Duodenal mucosa (tissue), 2 donors: ENCODE measurements at regions not wholly inside any gene's neighbourhood (a gene's known extent, or its start where the extent isn't known, plus 50 kb on each side); places are given as distances from the start of the nearest gene placed in this dataset.

ENCODE experiments used
- H3K27ac ChIP-seq: one replicate; pipeline ENCODE4 v1.7.0; 2013; ENCODE audit warnings: low read depth, low read length
- H3K27me3 ChIP-seq, 2 donors: one replicate each; pipeline ENCODE4 v1.7.0; 2013; ENCODE audit warnings: low read length in 2 of 2, control low read depth in 1 of 2; ENCODE audit not compliant: insufficient read depth in 2 of 2, control insufficient read depth in 1 of 2
- H3K36me3 ChIP-seq, 2 donors: one replicate each; pipeline ENCODE4 v1.7.0; 2013; ENCODE audit warnings: low read length in 2 of 2, control low read depth in 1 of 2; ENCODE audit not compliant: insufficient read depth in 2 of 2, control insufficient read depth in 1 of 2
- H3K4me1 ChIP-seq, 2 donors: one replicate each; pipeline ENCODE4 v1.7.0; 2013; ENCODE audit warnings: low read length in 2 of 2, control low read depth in 1 of 2; ENCODE audit not compliant: insufficient read depth in 2 of 2, control insufficient read depth in 1 of 2
- H3K4me3 ChIP-seq, 2 donors: one replicate each; pipeline ENCODE4 v1.7.0; 2013; ENCODE audit warnings: low read length in 2 of 2, low read depth in 1 of 2
- H3K9ac ChIP-seq, 2 donors: one replicate each; pipeline ENCODE4 v1.7.0; 2013; ENCODE audit warnings: low read length in 2 of 2, low read depth in 1 of 2
- H3K9me3 ChIP-seq, 2 donors: one replicate each; pipeline ENCODE4 v1.7.0; 2013; ENCODE audit warnings: low read length in 2 of 2, control low read depth in 1 of 2; ENCODE audit not compliant: control insufficient read depth in 1 of 2

GRCh38 chr16:75942351-75942750 lies 216.1 kb upstream of the CPHXL start:
- Histone ChIP-seq H3K9me3 (no peaks in the 10 kb centered on the region), H3K4me1 (peaks cover 18 to 43% of the 10 kb centered on the region in 2 donors), H3K27me3 (no peaks in the 10 kb centered on the region), H3K4me3 (no peak overlapping the region), H3K27ac (no peak overlapping the region), H3K9ac (no peak overlapping the region), H3K36me3 (no peaks in the 10 kb centered on the region)

- no peak overlapping the region for H3K9ac ChIP-seq
- H3K4me3 ChIP-seq = no peak overlapping the region
- no peaks in the 10 kb centered on the region for H3K27me3 ChIP-seq
- no peak overlapping the region for H3K27ac ChIP-seq
- no peaks in the 10 kb centered on the region for H3K36me3 ChIP-seq
- H3K4me1 ChIP-seq = peaks cover 23 to 49% of the 10 kb centered on the region in 2 donors
- H3K9me3 ChIP-seq = no peaks in the 10 kb centered on the region
Measured at GRCh38 chr16:75942936-75943335, 216.6 kb upstream of the CPHXL start.

- no peaks in the 10 kb centered on the region for H3K27me3 ChIP-seq
- no peaks in the 10 kb centered on the region for H3K9me3 ChIP-seq
- H3K4me3 ChIP-seq = no peak overlapping the region
- no peak overlapping the region for H3K9ac ChIP-seq
- H3K27ac ChIP-seq = no peak overlapping the region
- no peaks in the 10 kb centered on the region for H3K36me3 ChIP-seq
- peaks cover 23 to 49% of the 10 kb centered on the region in 2 donors for H3K4me1 ChIP-seq
Measured at GRCh38 chr16:75943705-75944514, 217.6 kb upstream of the CPHXL start.

DNA sequence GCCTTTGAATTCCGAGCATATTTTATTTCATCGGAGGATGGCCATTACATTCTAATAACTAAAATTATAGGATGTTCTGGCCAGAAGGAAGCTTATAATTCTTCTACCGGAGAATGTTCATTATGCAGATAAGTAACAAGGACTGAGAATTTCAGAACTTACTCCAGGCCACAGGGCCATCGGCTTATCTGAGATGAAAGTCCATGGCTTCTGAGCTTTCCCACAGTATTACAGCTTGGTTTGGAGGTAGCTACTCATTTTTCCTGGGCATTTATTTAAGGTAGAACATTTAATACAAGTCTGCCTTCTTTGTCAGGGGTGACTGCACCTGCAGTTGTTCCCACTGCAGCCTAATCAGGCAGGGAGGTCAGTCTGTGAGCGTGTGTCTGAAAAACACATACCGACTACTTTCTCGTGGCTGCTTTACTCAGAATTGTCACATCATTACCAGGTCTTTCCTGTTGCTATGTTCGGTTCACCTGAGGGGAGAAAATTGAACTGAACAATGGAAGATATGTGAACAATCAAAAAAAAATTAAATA lies 219.7 kb upstream of the CPHXL start:
- H3K4me3 ChIP-seq = peak overlapping the region in 1 of 2 donors; percentile 7
- H3K27me3 ChIP-seq = no peaks in the 10 kb centered on the region
- H3K9ac ChIP-seq = no peak overlapping the region
- no peaks in the 10 kb centered on the region for H3K36me3 ChIP-seq
- H3K27ac ChIP-seq = no peak overlapping the region
- peaks cover 23 to 49% of the 10 kb centered on the region in 2 donors for H3K4me1 ChIP-seq
- H3K9me3 ChIP-seq = no peaks in the 10 kb centered on the region

- H3K9ac ChIP-seq = no peak overlapping the region
- no peaks in the 10 kb centered on the region for H3K9me3 ChIP-seq
- no peaks in the 10 kb centered on the region for H3K27me3 ChIP-seq
- H3K36me3 ChIP-seq = no peaks in the 10 kb centered on the region
- no peak overlapping the region for H3K27ac ChIP-seq
- H3K4me3 ChIP-seq = no peak overlapping the region
- peaks cover 23 to 45% of the 10 kb centered on the region in 2 donors for H3K4me1 ChIP-seq
Measured at GRCh38 chr16:75947626-75948239, 221.4 kb upstream of the CPHXL start.

DNA sequence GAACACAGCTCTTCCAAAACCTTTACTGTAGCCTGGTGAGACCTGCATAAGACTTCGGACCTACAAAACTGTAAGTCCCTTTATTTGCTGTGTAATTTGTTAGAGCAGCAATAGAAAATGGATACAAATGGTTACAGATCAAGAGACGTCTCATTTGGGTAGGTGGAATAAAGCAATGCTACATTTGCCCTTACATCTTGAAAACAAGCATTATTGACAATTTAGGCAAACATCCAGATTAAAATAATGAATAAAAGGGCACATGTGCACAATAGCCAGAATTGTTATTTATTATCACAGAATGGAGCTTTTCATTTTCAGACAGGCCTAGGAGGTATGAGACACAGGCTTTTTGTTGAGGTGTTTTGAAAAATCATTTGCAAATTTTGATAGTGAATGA lies 222.2 kb upstream of the CPHXL start:
- H3K9ac ChIP-seq = no peak overlapping the region
- H3K27me3 ChIP-seq = no peaks in the 10 kb centered on the region
- peaks cover 23 to 39% of the 10 kb centered on the region in 2 donors for H3K4me1 ChIP-seq
- no peaks in the 10 kb centered on the region for H3K9me3 ChIP-seq
- no peaks in the 10 kb centered on the region for H3K36me3 ChIP-seq
- no peak overlapping the region for H3K4me3 ChIP-seq
- H3K27ac ChIP-seq = no peak overlapping the region

- Histone ChIP-seq H3K4me3 (no peak overlapping the region), H3K27ac (no peak overlapping the region), H3K9me3 (no peaks in the 10 kb centered on the region), H3K27me3 (no peaks in the 10 kb centered on the region), H3K9ac (no peak overlapping the region), H3K36me3 (no peaks in the 10 kb centered on the region), H3K4me1 (peaks cover 23 to 34% of the 10 kb centered on the region in 2 donors)
Measured at GRCh38 chr16:75948886-75949285, 222.6 kb upstream of the CPHXL start.

- peaks cover 6 to 7% of the 10 kb centered on the region in 2 donors for H3K4me1 ChIP-seq
- no peak overlapping the region for H3K27ac ChIP-seq
- no peaks in the 10 kb centered on the region for H3K9me3 ChIP-seq
- no peak overlapping the region for H3K4me3 ChIP-seq
- H3K9ac ChIP-seq = no peak overlapping the region
- no peaks in the 10 kb centered on the region for H3K36me3 ChIP-seq
- no peaks in the 10 kb centered on the region for H3K27me3 ChIP-seq
Measured at GRCh38 chr16:75952124-75952523, 225.8 kb upstream of the CPHXL start.

DNA sequence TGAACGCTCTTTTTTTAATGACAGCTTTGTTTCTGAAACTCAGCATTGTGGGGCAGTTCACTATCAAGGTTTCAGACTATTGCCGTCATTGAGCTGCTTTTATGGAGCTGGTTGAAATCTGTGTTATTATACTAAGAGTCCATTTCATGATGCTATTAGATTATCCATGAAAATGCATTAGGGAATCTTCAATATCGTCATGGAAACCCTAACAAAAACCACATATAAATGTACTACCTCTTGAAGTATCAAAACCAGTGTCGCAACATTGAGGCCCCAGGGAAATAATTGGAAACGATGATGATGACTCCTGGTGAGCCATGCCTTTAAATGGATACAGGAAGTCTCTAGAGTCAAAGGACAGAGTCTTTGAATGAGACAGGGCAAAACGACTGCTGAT lies 231.6 kb upstream of the CPHXL start:
- no peaks in the 10 kb centered on the region for H3K9me3 ChIP-seq
- no peak overlapping the region for H3K27ac ChIP-seq
- no peak overlapping the region for H3K9ac ChIP-seq
- no peaks in the 10 kb centered on the region for H3K36me3 ChIP-seq
- no peak overlapping the region for H3K4me3 ChIP-seq
- no peaks in the 10 kb centered on the region for H3K4me1 ChIP-seq
- no peaks in the 10 kb centered on the region for H3K27me3 ChIP-seq
